ENCODE measurements at regions not wholly inside any gene's neighbourhood (a gene's known extent, or its start where the extent isn't known, plus 50 kb on each side); places are given as distances from the start of the nearest gene placed in this dataset.

DNA sequence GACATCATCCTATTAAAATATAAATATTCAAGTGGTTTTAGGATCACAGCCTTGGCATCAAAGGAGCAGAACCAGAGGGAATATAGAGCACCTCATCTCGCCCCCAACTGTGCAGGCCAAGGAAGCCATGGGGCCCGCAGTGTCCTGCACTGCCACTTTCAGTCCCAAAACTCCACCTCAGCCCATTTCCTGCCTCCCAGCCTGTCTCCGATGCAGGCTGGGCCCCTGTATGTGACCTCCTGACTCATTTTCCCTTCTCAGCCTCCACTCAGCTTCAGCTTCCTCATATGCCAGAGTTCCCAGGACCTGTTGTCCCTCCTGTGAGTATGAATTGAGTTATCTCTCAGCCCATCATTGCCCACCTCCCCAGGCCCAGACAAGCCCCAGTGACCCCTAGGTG is 72.9 kb upstream of the GLI2 start:
- TF ChIP-seq POLR2A (IDR thresholded peaks at IDR 0.05) (no peak), POLR2AphosphoS5 (IDR thresholded peaks at IDR 0.05) (no peak)
- TF ChIP-seq, protein P1, sequence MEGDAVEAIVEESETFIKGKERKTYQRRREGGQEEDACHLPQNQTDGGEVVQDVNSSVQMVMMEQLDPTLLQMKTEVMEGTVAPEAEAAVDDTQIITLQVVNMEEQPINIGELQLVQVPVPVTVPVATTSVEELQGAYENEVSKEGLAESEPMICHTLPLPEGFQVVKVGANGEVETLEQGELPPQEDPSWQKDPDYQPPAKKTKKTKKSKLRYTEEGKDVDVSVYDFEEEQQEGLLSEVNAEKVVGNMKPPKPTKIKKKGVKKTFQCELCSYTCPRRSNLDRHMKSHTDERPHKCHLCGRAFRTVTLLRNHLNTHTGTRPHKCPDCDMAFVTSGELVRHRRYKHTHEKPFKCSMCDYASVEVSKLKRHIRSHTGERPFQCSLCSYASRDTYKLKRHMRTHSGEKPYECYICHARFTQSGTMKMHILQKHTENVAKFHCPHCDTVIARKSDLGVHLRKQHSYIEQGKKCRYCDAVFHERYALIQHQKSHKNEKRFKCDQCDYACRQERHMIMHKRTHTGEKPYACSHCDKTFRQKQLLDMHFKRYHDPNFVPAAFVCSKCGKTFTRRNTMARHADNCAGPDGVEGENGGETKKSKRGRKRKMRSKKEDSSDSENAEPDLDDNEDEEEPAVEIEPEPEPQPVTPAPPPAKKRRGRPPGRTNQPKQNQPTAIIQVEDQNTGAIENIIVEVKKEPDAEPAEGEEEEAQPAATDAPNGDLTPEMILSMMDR (IDR thresholded peaks at IDR 0.05) = no peak
